ENCODE measurements at regions not wholly inside any gene's neighbourhood (a gene's known extent, or its start where the extent isn't known, plus 50 kb on each side); places are given as distances from the start of the nearest gene placed in this dataset.

DNA sequence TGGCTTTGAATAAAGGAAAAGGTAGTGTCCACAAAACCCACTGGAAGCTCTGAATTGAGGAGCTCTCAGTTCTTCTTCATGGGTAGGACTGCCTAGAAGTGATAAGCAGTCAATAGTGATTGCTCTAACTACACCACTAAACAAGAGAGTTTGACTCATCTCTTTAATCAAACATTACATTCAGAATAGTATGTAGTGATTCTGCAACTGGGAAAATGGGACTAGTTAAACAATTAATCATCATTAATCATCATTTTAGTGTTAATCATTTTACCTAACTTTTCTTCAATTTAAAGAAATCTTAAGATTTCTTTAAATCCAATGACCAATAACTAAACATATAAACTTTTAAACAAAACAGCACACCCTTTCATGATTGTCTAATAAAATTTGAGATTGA is 484.0 kb upstream of the FZD8 start:
- no peak overlapping the region for H3K27ac ChIP-seq (ENCODE audit: insufficient read depth in 1 of 2, low read depth in 1 of 2, low read length in 2 of 2, poor library complexity in 1 of 2, severe bottlenecking in 2 of 2)
- no peaks in the 10 kb centered on the region for H3K9me3 ChIP-seq (ENCODE audit: control extremely low read depth in 1 of 5, control insufficient read depth in 4 of 5, insufficient read depth in 2 of 5, low read depth in 1 of 5, low read length in 4 of 5)
- no peak overlapping the region for H3K4me3 ChIP-seq (ENCODE audit: control insufficient read depth in 1 of 7, extremely low read depth in 1 of 7, insufficient read depth in 4 of 7, low read depth in 2 of 7, low read length in 6 of 7)
- H3K4me1 ChIP-seq (ENCODE audit: control extremely low read depth in 1 of 4, control insufficient read depth in 4 of 4, insufficient read depth in 4 of 4, low read length in 3 of 4): no peaks in the 10 kb centered on the region
- POLR2A ChIA-PET: no interaction called here
- CTCF ChIA-PET: no interaction called here
- H3K36me3 ChIP-seq (ENCODE audit: control insufficient read depth in 4 of 4, insufficient read depth in 4 of 4, low read length in 3 of 4): no peaks in the 10 kb centered on the region
- H3K27me3 ChIP-seq (replicated peaks in 2 of 5; ENCODE audit: control insufficient read depth in 4 of 5, insufficient read depth in 5 of 5, low read length in 4 of 5): no peaks in the 10 kb centered on the region
- no peak for DNase-seq

DNA sequence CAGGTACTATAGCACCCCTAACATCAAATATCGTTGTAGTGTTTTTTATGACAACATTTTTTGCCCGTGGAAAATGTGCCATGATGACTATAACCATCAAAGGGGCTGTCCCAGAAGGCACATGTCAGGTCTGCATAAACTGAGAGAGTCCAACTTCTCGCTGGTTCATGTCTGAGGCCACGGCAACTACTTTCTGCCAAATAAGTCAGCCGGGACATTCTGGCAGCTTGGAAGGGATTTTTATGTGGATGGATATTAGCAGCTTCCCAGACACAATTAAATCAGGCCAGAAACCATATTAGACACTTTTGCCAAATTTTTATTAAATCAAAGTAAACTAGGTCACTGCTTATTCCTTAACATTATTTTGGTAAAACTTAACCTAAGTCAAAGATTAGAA is 477.4 kb upstream of the FZD8 start:
- 92% methylated on average over 2 of the region's 5 CpGs for WGBS (ENCODE audit: insufficient coverage)
- no peaks in the 10 kb centered on the region for H3K27me3 ChIP-seq (replicated peaks in 2 of 5; ENCODE audit: control insufficient read depth in 4 of 5, insufficient read depth in 5 of 5, low read length in 4 of 5)
- ChIA-PET CTCF (no interaction called here), POLR2A (no interaction called here)
- H3K27ac ChIP-seq (ENCODE audit: insufficient read depth in 1 of 2, low read depth in 1 of 2, low read length in 2 of 2, poor library complexity in 1 of 2, severe bottlenecking in 2 of 2): no peak overlapping the region
- no peaks in the 10 kb centered on the region for H3K4me1 ChIP-seq (ENCODE audit: control extremely low read depth in 1 of 4, control insufficient read depth in 4 of 4, insufficient read depth in 4 of 4, low read length in 3 of 4)
- no peaks in the 10 kb centered on the region for H3K36me3 ChIP-seq (ENCODE audit: control insufficient read depth in 4 of 4, insufficient read depth in 4 of 4, low read length in 3 of 4)
- H3K4me3 ChIP-seq (ENCODE audit: control insufficient read depth in 1 of 7, extremely low read depth in 1 of 7, insufficient read depth in 4 of 7, low read depth in 2 of 7, low read length in 6 of 7): no peak overlapping the region
- no peaks in the 10 kb centered on the region for H3K9me3 ChIP-seq (ENCODE audit: control extremely low read depth in 1 of 5, control insufficient read depth in 4 of 5, insufficient read depth in 2 of 5, low read depth in 1 of 5, low read length in 4 of 5)
- no peak for DNase-seq

GRCh38 chr10:36118314-36118713 is 476.2 kb upstream of the FZD8 start:
- Histone ChIP-seq H3K36me3 (ENCODE audit: control insufficient read depth in 4 of 4, insufficient read depth in 4 of 4, low read length in 3 of 4) (no peaks in the 10 kb centered on the region), H3K27me3 (replicated peaks in 2 of 5; ENCODE audit: control insufficient read depth in 4 of 5, insufficient read depth in 5 of 5, low read length in 4 of 5) (no peaks in the 10 kb centered on the region), H3K27ac (ENCODE audit: insufficient read depth in 1 of 2, low read depth in 1 of 2, low read length in 2 of 2, poor library complexity in 1 of 2, severe bottlenecking in 2 of 2) (no peak overlapping the region), H3K9me3 (ENCODE audit: control extremely low read depth in 1 of 5, control insufficient read depth in 4 of 5, insufficient read depth in 2 of 5, low read depth in 1 of 5, low read length in 4 of 5) (no peaks in the 10 kb centered on the region), H3K4me3 (ENCODE audit: control insufficient read depth in 1 of 7, extremely low read depth in 1 of 7, insufficient read depth in 4 of 7, low read depth in 2 of 7, low read length in 6 of 7) (no peak overlapping the region), H3K4me1 (ENCODE audit: control extremely low read depth in 1 of 4, control insufficient read depth in 4 of 4, insufficient read depth in 4 of 4, low read length in 3 of 4) (no peaks in the 10 kb centered on the region)
- ChIA-PET POLR2A (no interaction called here), CTCF (no interaction called here)
- DNase-seq: no peak
- 74% methylated on average over 2 of the region's 7 CpGs for WGBS (ENCODE audit: insufficient coverage)

DNA sequence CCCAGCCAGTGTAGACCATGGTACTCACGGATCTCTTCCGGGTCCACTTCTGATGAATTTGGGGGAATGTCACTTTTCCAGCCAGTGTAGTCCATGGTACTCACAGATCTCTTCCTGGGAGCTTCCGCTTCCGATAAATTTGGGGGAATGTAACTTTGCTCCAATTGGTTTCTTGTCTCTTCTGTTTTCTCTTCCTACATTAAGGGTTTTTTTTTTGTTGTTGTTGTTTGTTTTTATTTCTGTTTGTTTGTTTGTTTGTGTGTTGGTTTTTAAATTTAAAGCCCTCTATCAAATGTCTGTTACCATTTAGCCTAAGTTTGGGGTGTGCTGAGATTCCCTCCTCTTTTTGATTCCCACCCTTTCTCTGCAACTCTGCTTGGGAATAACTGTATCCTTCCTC is 475.8 kb upstream of the FZD8 start:
- H3K4me3 ChIP-seq (ENCODE audit: control insufficient read depth in 1 of 7, extremely low read depth in 1 of 7, insufficient read depth in 4 of 7, low read depth in 2 of 7, low read length in 6 of 7): no peak overlapping the region
- WGBS (ENCODE audit: insufficient coverage): no CpG with 5 or more reads among the region's 4 CpGs
- H3K4me1 ChIP-seq (ENCODE audit: control extremely low read depth in 1 of 4, control insufficient read depth in 4 of 4, insufficient read depth in 4 of 4, low read length in 3 of 4): no peaks in the 10 kb centered on the region
- no peak for DNase-seq
- CTCF ChIA-PET: no interaction called here
- H3K27me3 ChIP-seq (replicated peaks in 2 of 5; ENCODE audit: control insufficient read depth in 4 of 5, insufficient read depth in 5 of 5, low read length in 4 of 5): no peaks in the 10 kb centered on the region
- H3K27ac ChIP-seq (ENCODE audit: insufficient read depth in 1 of 2, low read depth in 1 of 2, low read length in 2 of 2, poor library complexity in 1 of 2, severe bottlenecking in 2 of 2): no peak overlapping the region
- POLR2A ChIA-PET: no interaction called here
- no peaks in the 10 kb centered on the region for H3K9me3 ChIP-seq (ENCODE audit: control extremely low read depth in 1 of 5, control insufficient read depth in 4 of 5, insufficient read depth in 2 of 5, low read depth in 1 of 5, low read length in 4 of 5)
- H3K36me3 ChIP-seq (ENCODE audit: control insufficient read depth in 4 of 4, insufficient read depth in 4 of 4, low read length in 3 of 4): no peaks in the 10 kb centered on the region

DNA sequence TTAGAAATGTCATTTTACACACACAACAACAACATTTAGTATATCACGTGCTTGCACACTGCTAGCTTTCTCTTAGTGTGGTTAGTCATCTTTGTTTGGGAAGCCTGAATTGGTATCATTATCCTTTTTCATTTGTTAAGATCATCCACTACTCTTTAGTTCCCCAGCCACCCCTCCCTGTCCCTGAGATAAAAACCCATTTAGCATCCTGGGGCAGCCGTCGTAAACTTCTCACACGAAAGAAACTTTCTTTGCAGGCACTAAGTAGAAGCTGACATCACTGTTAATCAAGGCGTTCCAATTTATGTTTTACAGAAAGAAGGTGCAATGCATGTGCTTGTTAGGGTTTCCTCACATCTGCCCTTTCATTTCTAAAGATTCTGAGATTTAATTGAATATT is 475.1 kb upstream of the FZD8 start:
- no peaks in the 10 kb centered on the region for H3K36me3 ChIP-seq (ENCODE audit: control insufficient read depth in 4 of 4, insufficient read depth in 4 of 4, low read length in 3 of 4)
- H3K9me3 ChIP-seq (ENCODE audit: control extremely low read depth in 1 of 5, control insufficient read depth in 4 of 5, insufficient read depth in 2 of 5, low read depth in 1 of 5, low read length in 4 of 5): no peaks in the 10 kb centered on the region
- no peak for DNase-seq
- 93% methylated on average over 4 of the region's 5 CpGs for whole genome bisulfite sequencing (ENCODE audit: insufficient coverage)
- CTCF ChIA-PET: no interaction called here
- no peak overlapping the region for H3K4me3 ChIP-seq (ENCODE audit: control insufficient read depth in 1 of 7, extremely low read depth in 1 of 7, insufficient read depth in 4 of 7, low read depth in 2 of 7, low read length in 6 of 7)
- no peak overlapping the region for H3K27ac ChIP-seq (ENCODE audit: insufficient read depth in 1 of 2, low read depth in 1 of 2, low read length in 2 of 2, poor library complexity in 1 of 2, severe bottlenecking in 2 of 2)
- POLR2A ChIA-PET: no interaction called here
- H3K4me1 ChIP-seq (ENCODE audit: control extremely low read depth in 1 of 4, control insufficient read depth in 4 of 4, insufficient read depth in 4 of 4, low read length in 3 of 4): no peaks in the 10 kb centered on the region
- no peaks in the 10 kb centered on the region for H3K27me3 ChIP-seq (replicated peaks in 2 of 5; ENCODE audit: control insufficient read depth in 4 of 5, insufficient read depth in 5 of 5, low read length in 4 of 5)

GRCh38 chr10:36116731-36117130 is 474.6 kb upstream of the FZD8 start:
- Histone ChIP-seq H3K4me3 (ENCODE audit: control insufficient read depth in 1 of 7, extremely low read depth in 1 of 7, insufficient read depth in 4 of 7, low read depth in 2 of 7, low read length in 6 of 7) (no peak overlapping the region), H3K36me3 (ENCODE audit: control insufficient read depth in 4 of 4, insufficient read depth in 4 of 4, low read length in 3 of 4) (no peaks in the 10 kb centered on the region), H3K9me3 (ENCODE audit: control extremely low read depth in 1 of 5, control insufficient read depth in 4 of 5, insufficient read depth in 2 of 5, low read depth in 1 of 5, low read length in 4 of 5) (no peaks in the 10 kb centered on the region), H3K27me3 (replicated peaks in 2 of 5; ENCODE audit: control insufficient read depth in 4 of 5, insufficient read depth in 5 of 5, low read length in 4 of 5) (no peaks in the 10 kb centered on the region), H3K4me1 (ENCODE audit: control extremely low read depth in 1 of 4, control insufficient read depth in 4 of 4, insufficient read depth in 4 of 4, low read length in 3 of 4) (no peaks in the 10 kb centered on the region), H3K27ac (ENCODE audit: insufficient read depth in 1 of 2, low read depth in 1 of 2, low read length in 2 of 2, poor library complexity in 1 of 2, severe bottlenecking in 2 of 2) (no peak overlapping the region)
- 70% methylated on average over 4 of the region's 6 CpGs for WGBS (ENCODE audit: insufficient coverage)
- DNase-seq: no peak
- CTCF ChIA-PET: no interaction called here
- POLR2A ChIA-PET: no interaction called here

DNA sequence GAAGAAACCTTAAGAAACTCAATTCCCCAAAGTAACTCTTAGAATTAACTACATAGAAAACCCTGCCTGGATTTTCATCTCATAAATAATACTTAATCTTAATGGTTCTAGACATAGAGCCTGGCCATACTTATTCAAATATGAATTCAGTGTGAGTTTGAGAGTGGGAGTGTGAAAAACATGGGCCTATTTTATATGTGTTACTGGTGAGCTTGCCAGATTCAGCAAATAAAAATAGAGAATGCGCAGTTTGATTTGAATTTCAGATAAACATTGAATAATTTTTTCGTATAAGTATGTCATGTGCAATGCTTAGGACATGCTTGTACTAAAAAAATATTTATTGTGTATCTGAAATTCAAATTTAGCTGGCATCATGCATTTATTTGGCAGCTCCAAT is 473.9 kb upstream of the FZD8 start:
- no peak overlapping the region for H3K27ac ChIP-seq (ENCODE audit: insufficient read depth in 1 of 2, low read depth in 1 of 2, low read length in 2 of 2, poor library complexity in 1 of 2, severe bottlenecking in 2 of 2)
- H3K9me3 ChIP-seq (ENCODE audit: control extremely low read depth in 1 of 5, control insufficient read depth in 4 of 5, insufficient read depth in 2 of 5, low read depth in 1 of 5, low read length in 4 of 5): no peaks in the 10 kb centered on the region
- no peaks in the 10 kb centered on the region for H3K27me3 ChIP-seq (replicated peaks in 2 of 5; ENCODE audit: control insufficient read depth in 4 of 5, insufficient read depth in 5 of 5, low read length in 4 of 5)
- ChIA-PET CTCF (no interaction called here), POLR2A (no interaction called here)
- no peak overlapping the region for H3K4me3 ChIP-seq (ENCODE audit: control insufficient read depth in 1 of 7, extremely low read depth in 1 of 7, insufficient read depth in 4 of 7, low read depth in 2 of 7, low read length in 6 of 7)
- no peak for DNase-seq
- no peaks in the 10 kb centered on the region for H3K4me1 ChIP-seq (ENCODE audit: control extremely low read depth in 1 of 4, control insufficient read depth in 4 of 4, insufficient read depth in 4 of 4, low read length in 3 of 4)
- H3K36me3 ChIP-seq (ENCODE audit: control insufficient read depth in 4 of 4, insufficient read depth in 4 of 4, low read length in 3 of 4): no peaks in the 10 kb centered on the region
- 83% methylated on average over 1 of the region's 2 CpGs for WGBS (ENCODE audit: insufficient coverage)

GRCh38 chr10:36115364-36115763 is 473.3 kb upstream of the FZD8 start:
- Histone ChIP-seq H3K27me3 (replicated peaks in 2 of 5; ENCODE audit: control insufficient read depth in 4 of 5, insufficient read depth in 5 of 5, low read length in 4 of 5) (no peaks in the 10 kb centered on the region), H3K4me1 (ENCODE audit: control extremely low read depth in 1 of 4, control insufficient read depth in 4 of 4, insufficient read depth in 4 of 4, low read length in 3 of 4) (no peaks in the 10 kb centered on the region), H3K27ac (ENCODE audit: insufficient read depth in 1 of 2, low read depth in 1 of 2, low read length in 2 of 2, poor library complexity in 1 of 2, severe bottlenecking in 2 of 2) (no peak overlapping the region), H3K4me3 (ENCODE audit: control insufficient read depth in 1 of 7, extremely low read depth in 1 of 7, insufficient read depth in 4 of 7, low read depth in 2 of 7, low read length in 6 of 7) (no peak overlapping the region), H3K36me3 (ENCODE audit: control insufficient read depth in 4 of 4, insufficient read depth in 4 of 4, low read length in 3 of 4) (no peaks in the 10 kb centered on the region), H3K9me3 (ENCODE audit: control extremely low read depth in 1 of 5, control insufficient read depth in 4 of 5, insufficient read depth in 2 of 5, low read depth in 1 of 5, low read length in 4 of 5) (no peaks in the 10 kb centered on the region)
- WGBS (ENCODE audit: insufficient coverage): no CpG with 5 or more reads among the region's 1 CpG
- ChIA-PET POLR2A (no interaction called here), CTCF (no interaction called here)
- no peak for DNase-seq
